Caco-2 (cell line): ENCODE measurements at regions not wholly inside any gene's neighbourhood (a gene's known extent, or its start where the extent isn't known, plus 50 kb on each side); places are given as distances from the start of the nearest gene placed in this dataset.

Experiments used
- BruUV-seq: library from RNA; stranded (reverse); fragments of 400-500 nt; replicated peaks from 2 replicates; lab custom pipeline; 2021; lab: Mats Ljungman, UMichigan
- CTCF ChIA-PET: fragments of 300-600 bp; sonication (Branson Sonifier 250); formaldehyde crosslinking; loops from one replicate; lab custom pipeline; 2022; ENCODE audit warnings: antibody characterized with exemption; lab: Charles Lee
- POLR2A ChIA-PET: fragments of 300-600 bp; sonication (Branson Sonifier 250); formaldehyde crosslinking; loops from one replicate; lab custom pipeline; 2022; ENCODE audit warnings: antibody characterized with exemption; lab: Charles Lee
- DNase-seq, 2 experiments: peaks; one replicate each; pipeline versions ENCODE4 v3.0.0 to v3.0.0-alpha.2; 2020 to 2022
- H3K27me3 ChIP-seq: replicated peaks from 2 replicates; pipeline ENCODE4 v1.6.0; 2011; ENCODE audit warnings: low read length; ENCODE audit not compliant: control insufficient read depth, insufficient read depth
- H3K36me3 ChIP-seq: 2 replicates; pipeline ENCODE4 v1.5.1; 2011; ENCODE audit warnings: low read length; ENCODE audit not compliant: control insufficient read depth, insufficient read depth
- H3K4me1 ChIP-seq: fragments of 250-450 bp; sonication (Bioruptor Pico); 2 replicates; pipeline ENCODE4 v1.5.1; 2020; ENCODE audit warnings: mild to moderate bottlenecking
- H3K4me3 ChIP-seq: 2 replicates; pipeline ENCODE4 v1.5.1; 2011; ENCODE audit warnings: low read depth, mild to moderate bottlenecking, control low read depth, low read length
- H3K9me3 ChIP-seq: fragments of 250-450 bp; sonication (Bioruptor Pico); 2 replicates; pipeline ENCODE4 v1.5.1; 2020; ENCODE audit warnings: mild to moderate bottlenecking, moderate library complexity
- H3K27ac Mint-ChIP-seq: one replicate; pipeline ENCODE4 v1.8.0; 2022; ENCODE audit warnings: mixed read lengths; ENCODE audit not compliant: unreplicated experiment
- H3K27me3 Mint-ChIP-seq: one replicate; pipeline ENCODE4 v1.8.0; 2022; ENCODE audit warnings: mixed read lengths; ENCODE audit not compliant: insufficient read depth, unreplicated experiment
- H3K36me3 Mint-ChIP-seq: one replicate; pipeline ENCODE4 v1.8.0; 2022; ENCODE audit warnings: mild to moderate bottlenecking, mixed read lengths; ENCODE audit not compliant: insufficient read depth, unreplicated experiment
- H3K4me1 Mint-ChIP-seq: one replicate; pipeline ENCODE4 v1.8.0; 2022; ENCODE audit warnings: low read depth, mixed read lengths; ENCODE audit not compliant: unreplicated experiment
- H3K4me3 Mint-ChIP-seq: one replicate; pipeline ENCODE4 v1.8.0; 2022; ENCODE audit warnings: mild to moderate bottlenecking, moderate library complexity, mixed read lengths; ENCODE audit not compliant: unreplicated experiment
- H3K9me3 Mint-ChIP-seq: one replicate; pipeline ENCODE4 v1.8.0; 2022; ENCODE audit warnings: mixed read lengths; ENCODE audit not compliant: unreplicated experiment
- CTCF ChIP-seq, 2 experiments: fragments of 200-600 bp in 1 of 2; IDR thresholded peaks; 1 replicate in 1 of 2; 2 replicates in 1 of 2; pipeline versions ENCODE4 v1.5.1 to v1.8.0; 2011 to 2022; ENCODE audit warnings: antibody characterized with exemption in 1 of 2, control low read depth in 1 of 2, inconsistent platforms in 1 of 2, low read depth in 1 of 2, low read length in 1 of 2, mild to moderate bottlenecking in 1 of 2, moderate library complexity in 1 of 2; ENCODE audit not compliant: insufficient read depth in 1 of 2, severe bottlenecking in 1 of 2, unreplicated experiment in 1 of 2
- intact Hi-C: fragments of 100-400 bp; cut with micrococcal nuclease; formaldehyde crosslinking; loops from one replicate; pipeline ENCODE4 v1.10.0; 2022; ENCODE audit not compliant: unreplicated experiment

- no peak overlapping the region for H3K4me3 Mint-ChIP-seq
- ChIA-PET CTCF (no interaction called here), POLR2A (no interaction called here)
- no peaks in the 10 kb centered on the region for H3K36me3 ChIP-seq
- BruUV-seq = no TSS peak
- peaks cover 7% of the 10 kb centered on the region; the same call in 1 of the 2 replicates for H3K4me1 ChIP-seq
- peaks cover 10% of the 10 kb centered on the region for H3K4me1 Mint-ChIP-seq
- H3K27me3 ChIP-seq = no peaks in the 10 kb centered on the region
- no peak for TF ChIP-seq CTCF (IDR thresholded peaks at IDR 0.05; ENCODE audit: insufficient read depth in 1 of 2, low read depth in 1 of 2, low read length in 1 of 2, severe bottlenecking in 1 of 2, unreplicated experiment in 1 of 2)
- no peak overlapping the region for H3K4me3 ChIP-seq
- H3K27ac Mint-ChIP-seq = no peak overlapping the region
- intact Hi-C loops = no loop called here
- H3K9me3 ChIP-seq = no peaks in the 10 kb centered on the region
- no peaks in the 10 kb centered on the region for H3K27me3 Mint-ChIP-seq
- no peaks in the 10 kb centered on the region for H3K9me3 Mint-ChIP-seq
- no peaks in the 10 kb centered on the region for H3K36me3 Mint-ChIP-seq
- no peak for DNase-seq
Measured at GRCh38 chr13:48813518-48813917, 159.8 kb downstream of the CYSLTR2 start.

- CTCF ChIA-PET = no interaction called here
- Mint-ChIP-seq H3K27me3 (no peaks in the 10 kb centered on the region), H3K27ac (no peak overlapping the region), H3K4me1 (peaks cover 10% of the 10 kb centered on the region), H3K36me3 (no peaks in the 10 kb centered on the region), H3K9me3 (no peaks in the 10 kb centered on the region), H3K4me3 (no peak overlapping the region)
- Histone ChIP-seq H3K27me3 (no peaks in the 10 kb centered on the region), H3K36me3 (no peaks in the 10 kb centered on the region), H3K9me3 (no peaks in the 10 kb centered on the region), H3K4me1 (peaks cover 12% of the 10 kb centered on the region; the same call in 1 of the 2 replicates), H3K4me3 (no peak overlapping the region)
- no peak for DNase-seq
- intact Hi-C loops = no loop called here
- POLR2A ChIA-PET = no interaction called here
- TF ChIP-seq CTCF (IDR thresholded peaks at IDR 0.05; ENCODE audit: insufficient read depth in 1 of 2, low read depth in 1 of 2, low read length in 1 of 2, severe bottlenecking in 1 of 2, unreplicated experiment in 1 of 2) = no peak
- no TSS peak for BruUV-seq
Measured at GRCh38 chr13:48816700-48817099, 159.0 kb upstream of the FNDC3A start.

GRCh38 chr13:48817166-48817802 lies 158.4 kb upstream of the FNDC3A start:
- BruUV-seq = no TSS peak
- ChIA-PET POLR2A (no interaction called here), CTCF (no interaction called here)
- H3K9me3 Mint-ChIP-seq = no peaks in the 10 kb centered on the region
- Histone ChIP-seq H3K27me3 (no peaks in the 10 kb centered on the region), H3K36me3 (no peaks in the 10 kb centered on the region), H3K4me3 (no peak overlapping the region), H3K4me1 (peaks cover 12% of the 10 kb centered on the region; the same call in 1 of the 2 replicates), H3K9me3 (no peaks in the 10 kb centered on the region)
- intact Hi-C loops = no loop called here
- H3K4me3 Mint-ChIP-seq = no peak overlapping the region
- TF ChIP-seq CTCF (IDR thresholded peaks at IDR 0.05; ENCODE audit: insufficient read depth in 1 of 2, low read depth in 1 of 2, low read length in 1 of 2, severe bottlenecking in 1 of 2, unreplicated experiment in 1 of 2) = no peak
- H3K27ac Mint-ChIP-seq = no peak overlapping the region
- H3K36me3 Mint-ChIP-seq = no peaks in the 10 kb centered on the region
- peaks cover 10% of the 10 kb centered on the region for H3K4me1 Mint-ChIP-seq
- no peaks in the 10 kb centered on the region for H3K27me3 Mint-ChIP-seq
- DNase-seq = no peak
